Panc1 (cell line): ENCODE measurements at regions not wholly inside any gene's neighbourhood (a gene's known extent, or its start where the extent isn't known, plus 50 kb on each side); places are given as distances from the start of the nearest gene placed in this dataset.

Experiments
- ATAC-seq: fragments of 200-7000 bp; cut with Tn5 transposase; 2 replicates; pipeline ENCODE4 v1.9.1; 2020; ENCODE audit warnings: mild to moderate bottlenecking, moderate library complexity
- BruUV-seq: library from RNA; stranded (reverse); fragments of 400-500 nt; replicated peaks from 2 replicates; lab custom pipeline; 2021; lab: Mats Ljungman, UMichigan
- CTCF ChIA-PET: fragments of 300-600 bp; sonication (Branson Sonifier 250); formaldehyde crosslinking; loops from one replicate; lab custom pipeline; 2022; ENCODE audit warnings: antibody characterized with exemption; lab: Charles Lee
- POLR2A ChIA-PET: fragments of 300-600 bp; sonication (Branson Sonifier 250); formaldehyde crosslinking; loops from one replicate; lab custom pipeline; 2022; ENCODE audit warnings: antibody characterized with exemption; lab: Charles Lee
- DNase-seq: peaks from one replicate; pipeline ENCODE4 v3.0.0-alpha.2; 2010; ENCODE audit warnings: low read depth, low spot score
- H3K27ac ChIP-seq: 2 replicates; pipeline ENCODE4 v1.5.1; 2011; ENCODE audit warnings: mild to moderate bottlenecking, low read length, inconsistent platforms
- H3K27me3 ChIP-seq: fragments of 200-500 bp; sonication (Bioruptor generic); 2 replicates; pipeline ENCODE4 v1.6.0; 2014; ENCODE audit warnings: low read length, inconsistent platforms; ENCODE audit not compliant: control insufficient read depth, insufficient read depth
- H3K36me3 ChIP-seq: fragments of 200-500 bp; sonication (Bioruptor generic); 2 replicates; pipeline ENCODE4 v1.5.1; 2014; ENCODE audit warnings: inconsistent platforms, mild to moderate bottlenecking, low read length, moderate library complexity; ENCODE audit not compliant: control insufficient read depth, insufficient read depth
- H3K4me1 ChIP-seq: 2 replicates; pipeline ENCODE4 v1.5.1; 2011; ENCODE audit warnings: inconsistent platforms, mild to moderate bottlenecking, low read length, moderate library complexity; ENCODE audit not compliant: control insufficient read depth, insufficient read depth
- H3K4me3 ChIP-seq, 2 experiments: 2 replicates each; pipeline ENCODE4 v1.5.1; 2011 to 2012; ENCODE audit warnings: low read depth in 2 of 2, low read length in 2 of 2, mild to moderate bottlenecking in 2 of 2, inconsistent platforms in 1 of 2, moderate library complexity in 1 of 2
- H3K9me3 ChIP-seq: fragments of 200-500 bp; sonication (Bioruptor generic); 2 replicates; pipeline ENCODE4 v1.5.1; 2014; ENCODE audit warnings: low read depth, mild to moderate bottlenecking, inconsistent platforms, low read length, moderate library complexity; ENCODE audit not compliant: control insufficient read depth, insufficient read depth
- POLR2AphosphoS5 ChIP-seq: IDR thresholded peaks from 2 replicates; pipeline ENCODE4 v1.6.1; 2012; ENCODE audit warnings: mild to moderate bottlenecking, low read depth, low read length, moderate library complexity
- SIN3A ChIP-seq: IDR thresholded peaks from 2 replicates; pipeline ENCODE4 v1.6.1; 2012; ENCODE audit warnings: low read depth, mild to moderate bottlenecking, low read length, moderate library complexity, borderline replicate concordance; ENCODE audit not compliant: insufficient read depth
- TCF7L2 ChIP-seq: IDR thresholded peaks from 2 replicates; pipeline ENCODE4 v1.6.1; 2011; ENCODE audit warnings: mild to moderate bottlenecking, low read depth, low read length, inconsistent platforms
- in situ Hi-C: cut with HindIII; loops from 2 replicates; pipeline ENCODE4 v1.10.0; 2016; ENCODE audit warnings: low sequenced_read_pairs, low pct_unique_long_range_greater_than_20kb
- intact Hi-C: fragments of 100-400 bp; cut with micrococcal nuclease; formaldehyde crosslinking; loops from one replicate; pipeline ENCODE4 v1.10.0; 2022; ENCODE audit not compliant: unreplicated experiment
- TF ChIP-seq, protein P1 (sequence below): fragments of 450-650 bp; IDR thresholded peaks from 2 replicates; pipeline ENCODE4 v1.5.1; 2017; ENCODE audit warnings: mild to moderate bottlenecking
- TF ChIP-seq, protein P2 (sequence below), 2 experiments: IDR thresholded peaks; 2 replicates each; pipeline ENCODE4 v1.6.1; 2011 to 2012; ENCODE audit warnings: low read depth in 2 of 2, control low read depth in 1 of 2, low read length in 1 of 2, mild to moderate bottlenecking in 1 of 2, moderate library complexity in 1 of 2; ENCODE audit not compliant: insufficient read depth in 1 of 2

DNA sequence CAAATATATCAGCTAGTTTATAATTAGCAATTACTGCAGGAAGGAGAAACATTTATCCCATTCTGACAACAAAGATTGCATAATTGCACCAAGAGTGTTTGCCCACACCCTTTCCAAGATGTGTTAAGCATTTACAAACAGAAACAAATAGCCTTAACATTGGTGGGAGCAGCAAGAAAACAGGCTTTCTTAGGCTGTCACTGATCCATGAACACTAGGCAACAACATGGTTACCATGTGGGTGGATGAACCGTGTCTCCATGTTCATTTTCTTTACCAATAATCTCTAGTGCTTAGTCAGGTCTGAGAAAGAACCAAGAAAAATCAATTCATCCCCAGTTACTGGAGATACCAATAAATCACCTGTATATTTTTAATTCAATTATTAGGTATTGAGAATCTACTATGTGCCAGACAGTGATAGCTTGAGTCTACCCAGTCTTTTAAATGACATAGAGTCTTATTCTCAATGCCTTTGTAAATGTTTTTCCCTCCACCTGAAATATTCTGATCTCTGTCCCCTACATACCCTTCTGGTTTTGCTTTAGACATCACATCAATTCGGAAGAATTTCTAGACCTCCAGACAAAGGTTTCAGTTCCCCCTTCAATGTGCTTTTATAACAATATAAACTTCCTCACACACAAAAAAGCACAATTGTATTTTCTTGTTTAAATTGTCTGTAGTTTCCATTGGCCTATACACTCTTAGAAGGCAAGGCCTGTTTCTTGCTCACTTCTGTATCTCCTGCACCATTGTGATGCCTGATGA, 286.6 kb downstream of the PPP1R2C start:
- in situ Hi-C loops (no loop called here), intact Hi-C loops (no loop called here)
- Histone ChIP-seq H3K36me3 (no peaks in the 10 kb centered on the region), H3K27ac (no peak overlapping the region), H3K9me3 (no peaks in the 10 kb centered on the region), H3K4me3 (no peak overlapping the region), H3K4me1 (no peaks in the 10 kb centered on the region), H3K27me3 (no peaks in the 10 kb centered on the region)
- ChIA-PET POLR2A (no interaction called here), CTCF (no interaction called here)
- DNase-seq (no peak), ATAC-seq (no peak)
- TF ChIP-seq SIN3A (no peak), POLR2AphosphoS5 (no peak), TCF7L2 (no peak)
- TF ChIP-seq, protein P1, sequence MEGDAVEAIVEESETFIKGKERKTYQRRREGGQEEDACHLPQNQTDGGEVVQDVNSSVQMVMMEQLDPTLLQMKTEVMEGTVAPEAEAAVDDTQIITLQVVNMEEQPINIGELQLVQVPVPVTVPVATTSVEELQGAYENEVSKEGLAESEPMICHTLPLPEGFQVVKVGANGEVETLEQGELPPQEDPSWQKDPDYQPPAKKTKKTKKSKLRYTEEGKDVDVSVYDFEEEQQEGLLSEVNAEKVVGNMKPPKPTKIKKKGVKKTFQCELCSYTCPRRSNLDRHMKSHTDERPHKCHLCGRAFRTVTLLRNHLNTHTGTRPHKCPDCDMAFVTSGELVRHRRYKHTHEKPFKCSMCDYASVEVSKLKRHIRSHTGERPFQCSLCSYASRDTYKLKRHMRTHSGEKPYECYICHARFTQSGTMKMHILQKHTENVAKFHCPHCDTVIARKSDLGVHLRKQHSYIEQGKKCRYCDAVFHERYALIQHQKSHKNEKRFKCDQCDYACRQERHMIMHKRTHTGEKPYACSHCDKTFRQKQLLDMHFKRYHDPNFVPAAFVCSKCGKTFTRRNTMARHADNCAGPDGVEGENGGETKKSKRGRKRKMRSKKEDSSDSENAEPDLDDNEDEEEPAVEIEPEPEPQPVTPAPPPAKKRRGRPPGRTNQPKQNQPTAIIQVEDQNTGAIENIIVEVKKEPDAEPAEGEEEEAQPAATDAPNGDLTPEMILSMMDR: no peak
- TF ChIP-seq, protein P2, sequence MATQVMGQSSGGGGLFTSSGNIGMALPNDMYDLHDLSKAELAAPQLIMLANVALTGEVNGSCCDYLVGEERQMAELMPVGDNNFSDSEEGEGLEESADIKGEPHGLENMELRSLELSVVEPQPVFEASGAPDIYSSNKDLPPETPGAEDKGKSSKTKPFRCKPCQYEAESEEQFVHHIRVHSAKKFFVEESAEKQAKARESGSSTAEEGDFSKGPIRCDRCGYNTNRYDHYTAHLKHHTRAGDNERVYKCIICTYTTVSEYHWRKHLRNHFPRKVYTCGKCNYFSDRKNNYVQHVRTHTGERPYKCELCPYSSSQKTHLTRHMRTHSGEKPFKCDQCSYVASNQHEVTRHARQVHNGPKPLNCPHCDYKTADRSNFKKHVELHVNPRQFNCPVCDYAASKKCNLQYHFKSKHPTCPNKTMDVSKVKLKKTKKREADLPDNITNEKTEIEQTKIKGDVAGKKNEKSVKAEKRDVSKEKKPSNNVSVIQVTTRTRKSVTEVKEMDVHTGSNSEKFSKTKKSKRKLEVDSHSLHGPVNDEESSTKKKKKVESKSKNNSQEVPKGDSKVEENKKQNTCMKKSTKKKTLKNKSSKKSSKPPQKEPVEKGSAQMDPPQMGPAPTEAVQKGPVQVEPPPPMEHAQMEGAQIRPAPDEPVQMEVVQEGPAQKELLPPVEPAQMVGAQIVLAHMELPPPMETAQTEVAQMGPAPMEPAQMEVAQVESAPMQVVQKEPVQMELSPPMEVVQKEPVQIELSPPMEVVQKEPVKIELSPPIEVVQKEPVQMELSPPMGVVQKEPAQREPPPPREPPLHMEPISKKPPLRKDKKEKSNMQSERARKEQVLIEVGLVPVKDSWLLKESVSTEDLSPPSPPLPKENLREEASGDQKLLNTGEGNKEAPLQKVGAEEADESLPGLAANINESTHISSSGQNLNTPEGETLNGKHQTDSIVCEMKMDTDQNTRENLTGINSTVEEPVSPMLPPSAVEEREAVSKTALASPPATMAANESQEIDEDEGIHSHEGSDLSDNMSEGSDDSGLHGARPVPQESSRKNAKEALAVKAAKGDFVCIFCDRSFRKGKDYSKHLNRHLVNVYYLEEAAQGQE (IDR thresholded peaks at IDR 0.05; ENCODE audit: insufficient read depth in 1 of 2, low read depth in 2 of 2, low read length in 1 of 2): no peak
- no TSS peak for BruUV-seq

DNA sequence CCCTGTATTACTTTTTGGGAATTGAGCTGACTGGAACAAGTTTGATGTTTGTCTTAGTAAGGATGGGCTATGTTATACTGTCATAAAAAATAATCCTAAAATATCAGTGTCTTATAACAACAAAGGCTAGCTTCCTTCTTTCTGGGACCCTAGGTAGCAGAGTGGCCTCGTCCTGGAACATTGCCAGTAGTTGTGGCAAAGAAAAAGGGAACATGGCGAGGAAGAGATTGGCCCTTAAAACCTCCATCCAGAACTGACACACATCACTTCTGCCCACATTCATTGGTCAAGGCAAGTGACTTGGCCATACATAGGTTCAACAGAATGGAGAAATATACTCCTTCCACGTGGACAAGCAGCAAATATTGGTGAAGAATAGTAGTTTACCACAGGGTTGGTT, 287.9 kb downstream of the PPP1R2C start:
- Histone ChIP-seq H3K9me3 (no peaks in the 10 kb centered on the region), H3K4me3 (no peak overlapping the region), H3K4me1 (no peaks in the 10 kb centered on the region), H3K27me3 (no peaks in the 10 kb centered on the region), H3K27ac (no peak overlapping the region), H3K36me3 (no peaks in the 10 kb centered on the region)
- ATAC-seq: no peak
- BruUV-seq: no TSS peak
- in situ Hi-C loops: no loop called here
- ChIA-PET POLR2A (no interaction called here), CTCF (no interaction called here)
- intact Hi-C loops: no loop called here
- TF ChIP-seq, protein P1: no peak
- TF ChIP-seq POLR2AphosphoS5 (no peak), SIN3A (no peak), TCF7L2 (no peak)
- TF ChIP-seq, protein P2 (IDR thresholded peaks at IDR 0.05; ENCODE audit: insufficient read depth in 1 of 2, low read depth in 2 of 2, low read length in 1 of 2): no peak
- DNase-seq: no peak
